Adipocyte (in vitro differentiated cells): ENCODE measurements at regions not wholly inside any gene's neighbourhood (a gene's known extent, or its start where the extent isn't known, plus 50 kb on each side); places are given as distances from the start of the nearest gene placed in this dataset.

Source experiments
- DNase-seq: peaks from one replicate; pipeline ENCODE4 v3.0.0-alpha.2; 2015; ENCODE audit warnings: low read depth
- H3K27me3 ChIP-seq: replicated peaks from 2 replicates; pipeline ENCODE4 v1.7.0; 2013; ENCODE audit warnings: mild to moderate bottlenecking, low read length, moderate library complexity; ENCODE audit not compliant: control insufficient read depth, insufficient read depth
- H3K36me3 ChIP-seq: 2 replicates; pipeline ENCODE4 v1.7.0; 2013; ENCODE audit warnings: low read length, mild to moderate bottlenecking, moderate library complexity; ENCODE audit not compliant: control insufficient read depth, insufficient read depth, severe bottlenecking
- H3K4me1 ChIP-seq: 2 replicates; pipeline ENCODE4 v1.7.0; 2013; ENCODE audit warnings: mild to moderate bottlenecking, low read length, moderate library complexity; ENCODE audit not compliant: control insufficient read depth, insufficient read depth
- H3K4me3 ChIP-seq: 2 replicates; pipeline ENCODE4 v1.7.0; 2013; ENCODE audit warnings: mild to moderate bottlenecking, low read length, moderate library complexity
- H3K9ac ChIP-seq: 2 replicates; pipeline ENCODE4 v1.7.0; 2013; ENCODE audit warnings: mild to moderate bottlenecking, low read length, moderate library complexity
- H3K9me3 ChIP-seq: 2 replicates; pipeline ENCODE4 v1.7.0; 2013; ENCODE audit warnings: mild to moderate bottlenecking, low read length, moderate library complexity; ENCODE audit not compliant: control insufficient read depth

DNA sequence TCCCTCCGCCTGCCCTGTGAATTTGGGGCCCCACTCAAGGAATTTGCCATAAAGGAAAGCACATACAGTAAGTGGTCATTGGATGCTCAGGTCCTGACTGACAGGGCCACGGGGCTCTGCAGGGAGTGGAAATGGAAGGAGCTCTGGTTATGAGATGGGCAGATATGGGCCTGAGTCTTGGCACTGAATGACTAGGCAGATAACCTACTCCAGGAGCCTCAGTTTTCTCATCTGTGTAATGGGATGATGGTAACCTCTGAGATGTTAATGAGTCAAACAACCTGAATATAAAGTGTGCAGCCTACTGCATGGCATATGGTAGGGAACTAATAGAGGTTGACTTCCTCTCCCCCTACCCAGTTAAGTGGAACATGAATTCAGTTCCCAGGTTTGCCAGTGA lies 56.4 kb upstream of the NAA20 start:
- Histone ChIP-seq H3K9ac (no peak overlapping the region), H3K9me3 (no peaks in the 10 kb centered on the region), H3K36me3 (peaks cover 48% of the 10 kb centered on the region), H3K4me3 (no peak overlapping the region), H3K4me1 (peaks cover 16% of the 10 kb centered on the region), H3K27me3 (no peaks in the 10 kb centered on the region)
- no peak for DNase-seq

DNA sequence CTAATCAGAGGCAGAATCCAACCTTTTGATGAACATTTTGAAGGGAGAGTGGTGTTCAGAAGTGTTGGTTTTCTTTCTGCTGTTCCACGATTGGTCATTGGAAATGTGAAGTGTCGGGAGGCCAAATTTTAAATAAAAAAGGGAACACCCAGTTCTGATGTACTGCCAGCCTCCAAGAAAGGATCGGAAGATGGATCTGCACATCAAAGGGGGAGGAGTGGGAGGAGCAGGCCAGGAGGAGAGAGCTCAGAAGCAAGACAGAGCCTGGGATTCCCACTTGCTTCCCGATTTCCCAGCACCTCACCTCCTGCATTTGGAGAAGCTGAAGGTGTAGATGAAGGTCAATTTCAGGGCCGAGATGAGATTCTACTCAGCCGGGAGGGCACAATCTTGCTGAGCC lies 55.9 kb upstream of the NAA20 start:
- H3K36me3 ChIP-seq, result peaks cover 48% of the 10 kb centered on the region
- no peak overlapping the region for H3K9ac ChIP-seq
- DNase-seq, result no peak
- H3K9me3 ChIP-seq, result no peaks in the 10 kb centered on the region
- H3K4me1 ChIP-seq, result peaks cover 16% of the 10 kb centered on the region
- no peaks in the 10 kb centered on the region for H3K27me3 ChIP-seq
- H3K4me3 ChIP-seq, result no peak overlapping the region

DNA sequence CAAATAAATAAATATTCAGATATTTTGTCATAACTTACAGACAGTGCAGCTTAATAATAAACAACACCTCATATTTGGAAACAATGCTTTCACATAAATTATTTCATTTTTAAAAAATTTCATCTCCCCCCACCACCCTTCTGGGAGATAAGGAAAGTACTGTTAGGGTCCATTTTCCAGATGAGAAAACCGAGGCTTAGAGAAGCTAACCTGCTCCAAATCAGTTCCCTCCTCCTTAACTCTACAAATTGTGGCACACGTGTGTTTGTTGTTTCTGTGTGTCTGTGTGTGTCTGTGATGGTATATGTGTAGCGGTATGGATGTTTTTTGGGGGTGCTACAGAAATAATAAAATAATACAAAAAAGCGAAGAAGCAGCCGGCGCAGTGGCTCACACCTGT lies 54.2 kb upstream of the NAA20 start:
- H3K9ac ChIP-seq, result no peak overlapping the region
- H3K36me3 ChIP-seq, result peaks cover 52% of the 10 kb centered on the region
- no peak overlapping the region for H3K4me3 ChIP-seq
- H3K27me3 ChIP-seq, result no peaks in the 10 kb centered on the region
- DNase-seq, result no peak
- no peaks in the 10 kb centered on the region for H3K9me3 ChIP-seq
- peaks cover 16% of the 10 kb centered on the region for H3K4me1 ChIP-seq

DNA sequence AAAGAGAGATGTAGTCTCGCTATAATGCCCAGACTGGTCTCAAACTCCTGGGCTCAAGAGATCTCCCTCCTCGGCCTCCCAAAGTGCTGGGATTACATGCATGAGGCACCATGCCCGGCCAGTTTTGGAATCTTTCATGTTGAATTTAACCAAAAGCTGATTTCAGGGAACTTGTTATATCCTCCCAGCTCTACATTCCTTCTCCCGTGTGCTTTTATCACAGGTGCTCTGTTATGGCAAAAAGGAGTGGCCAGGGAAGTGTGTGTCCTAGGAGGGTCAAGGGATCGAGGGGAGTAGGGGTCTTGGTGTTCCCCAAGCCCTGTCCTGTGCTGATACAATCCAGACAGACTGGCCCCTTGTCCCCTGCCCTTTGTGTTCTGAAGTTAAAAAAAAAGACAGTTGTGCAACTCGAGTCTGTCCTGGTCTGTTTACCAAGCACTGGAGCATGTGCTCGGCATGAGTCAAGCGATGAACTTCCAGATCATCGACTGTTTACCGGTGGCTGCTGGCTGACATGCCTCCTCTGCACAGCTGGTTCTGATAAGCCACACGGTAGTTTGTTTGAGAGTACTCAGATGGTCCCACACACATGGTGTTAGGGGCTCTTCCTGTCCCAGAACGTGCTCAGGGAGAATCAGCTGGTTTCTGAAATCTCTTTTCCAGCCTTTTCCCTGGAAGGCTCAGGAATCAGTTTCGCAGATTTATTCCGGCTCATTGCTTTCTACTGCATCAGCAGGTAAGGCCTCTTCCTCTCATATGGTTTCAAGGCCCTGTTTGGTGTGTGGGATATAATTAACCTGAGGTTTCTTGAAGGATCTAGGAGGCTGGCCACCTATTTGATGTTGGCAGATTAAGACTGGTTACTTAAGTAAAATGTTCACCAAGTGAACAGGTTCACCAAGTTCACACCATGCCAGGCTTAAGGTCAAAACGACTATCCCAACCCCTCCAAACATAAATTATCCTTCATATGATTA lies 52.6 kb upstream of the NAA20 start:
- H3K4me3 ChIP-seq, result peak overlapping the region; percentile 35
- H3K9me3 ChIP-seq, result no peaks in the 10 kb centered on the region
- peak; percentile 95 for DNase-seq
- H3K36me3 ChIP-seq, result peaks cover 43% of the 10 kb centered on the region
- H3K27me3 ChIP-seq, result no peaks in the 10 kb centered on the region
- H3K9ac ChIP-seq, result peak overlapping the region; percentile 69
- peaks cover 16% of the 10 kb centered on the region for H3K4me1 ChIP-seq

DNA sequence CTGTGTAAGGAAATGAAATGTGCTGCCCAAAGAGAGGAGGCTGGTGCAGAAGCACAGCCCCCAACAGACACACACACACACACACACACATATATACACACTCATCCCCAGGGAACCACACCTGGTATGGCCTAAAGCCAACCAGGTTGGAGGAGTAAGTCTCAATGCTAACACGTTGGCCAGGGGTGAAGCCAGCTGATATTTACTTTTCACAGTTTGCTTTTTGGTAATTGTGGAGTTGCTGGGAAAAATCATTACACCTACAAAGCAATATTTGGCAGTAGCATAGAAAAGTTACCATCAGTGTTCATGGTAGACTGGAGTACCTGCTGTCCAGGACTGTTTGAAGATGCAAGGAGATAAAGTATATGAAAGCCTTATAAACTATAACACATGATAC lies 50.3 kb upstream of the NAA20 start:
- no peaks in the 10 kb centered on the region for H3K27me3 ChIP-seq
- no peak for DNase-seq
- peaks cover 32% of the 10 kb centered on the region for H3K36me3 ChIP-seq
- H3K4me3 ChIP-seq, result no peak overlapping the region
- peaks cover 16% of the 10 kb centered on the region for H3K4me1 ChIP-seq
- H3K9me3 ChIP-seq, result no peaks in the 10 kb centered on the region
- H3K9ac ChIP-seq, result no peak overlapping the region
